Spleen (tissue), 11 donors: ENCODE measurements at regions not wholly inside any gene's neighbourhood (a gene's known extent, or its start where the extent isn't known, plus 50 kb on each side); places are given as distances from the start of the nearest gene placed in this dataset.

Experiments
- DNase-seq: peaks from one replicate; pipeline ENCODE4 v3.0.0-alpha.2; 2020
- H3K27ac ChIP-seq, 8 donors: fragments of 200-600 bp; sonication (generic) in 7 of 8; 1 replicate in 4 of 8; 2 replicates in 4 of 8; pipeline versions ENCODE4 v1.5.0 to v1.8.0; 2016 to 2021; ENCODE audit warnings: inconsistent platforms in 4 of 8, mild to moderate bottlenecking in 4 of 8, moderate library complexity in 1 of 8
- H3K27me3 ChIP-seq, 7 donors: fragments of 200-600 bp; sonication (generic) in 6 of 7; replicated peaks in 1 of 7; 1 replicate in 4 of 7; 2 replicates in 3 of 7; pipeline versions ENCODE4 v1.5.0 to v1.8.0; 2016 to 2021; ENCODE audit warnings: inconsistent platforms in 3 of 7, mild to moderate bottlenecking in 1 of 7
- H3K36me3 ChIP-seq, 6 donors: fragments of 200-600 bp; sonication (generic) in 5 of 6; 1 replicate in 4 of 6; 2 replicates in 2 of 6; pipeline versions ENCODE4 v1.5.0 to v1.8.0; 2016 to 2021; ENCODE audit warnings: inconsistent platforms in 2 of 6
- H3K4me1 ChIP-seq, 6 donors: fragments of 200-600 bp; sonication (generic) in 5 of 6; 1 replicate in 3 of 6; 2 replicates in 3 of 6; pipeline versions ENCODE4 v1.5.0 to v1.8.0; 2016 to 2021; ENCODE audit warnings: inconsistent platforms in 3 of 6
- H3K4me3 ChIP-seq, 8 donors: fragments of 200-600 bp; sonication (generic) in 7 of 8; 1 replicate in 4 of 8; 2 replicates in 4 of 8; pipeline versions ENCODE4 v1.5.0 to v1.8.0; 2016 to 2021; ENCODE audit warnings: inconsistent platforms in 4 of 8, mild to moderate bottlenecking in 4 of 8, moderate library complexity in 2 of 8
- H3K9me3 ChIP-seq, 8 donors: fragments of 200-600 bp; sonication (generic) in 7 of 8; 1 replicate in 4 of 8; 2 replicates in 4 of 8; pipeline versions ENCODE4 v1.5.0 to v1.8.0; 2016 to 2021; ENCODE audit warnings: inconsistent platforms in 4 of 8
- CTCF ChIP-seq, 11 experiments: fragments of 200-600 bp in 7 of 11; fragments of 450-650 bp in 4 of 11; sonication (generic) in 4 of 11; IDR thresholded peaks in 8 of 11; conservative IDR thresholded peaks in 3 of 11; 1 replicate in 7 of 11; 2 replicates in 4 of 11; pipeline versions ENCODE4 v1.4.0 to v1.8.0; 2016 to 2021; ENCODE audit warnings: antibody characterized with exemption in 11 of 11, inconsistent platforms in 4 of 11, mild to moderate bottlenecking in 1 of 11
- POLR2A ChIP-seq, 3 donors: fragments of 450-650 bp; IDR thresholded peaks; one replicate each; pipeline ENCODE4 v1.5.1; 2017; ENCODE audit warnings: antibody characterized with exemption in 3 of 3, mild to moderate bottlenecking in 1 of 3
- POLR2AphosphoS5 ChIP-seq, 3 donors: sonication (generic); formaldehyde crosslinking; IDR thresholded peaks; one replicate each; pipeline ENCODE4 v1.5.1; 2017; ENCODE audit warnings: antibody characterized with exemption in 3 of 3
- WGBS, 5 donors: extraction: QIAGEN DNeasy Blood & Tissue Kit in 3 of 5; methylation state at CpG; one replicate each; pipeline versions ENCODE4 v1.1.5 to v1.1.7; 2013 to 2018; 5-methylcytosine and 5-hydroxymethylcytosine counted together
- intact Hi-C: fragments of 100-400 bp; cut with DNase I; formaldehyde crosslinking; loops from one replicate; pipeline ENCODE4 v1.15.0; 2023; ENCODE audit warnings: low total_unique reads
- donor health status: healthy with polysubstance abuse.
- donor health status: DM: no; HTN: no; CAD: no; lungs with moderate emphysema.
- donor health status: DM: no; HTN: no; CAD: no.
- donor health status: Bipolar disorder and iron deficiency.
- donor health status: healthy.
- donor health status: DM: no; HTN: no; CAD: no.
- donor health status: DM: yes; HTN: yes; CAD: no.

DNA sequence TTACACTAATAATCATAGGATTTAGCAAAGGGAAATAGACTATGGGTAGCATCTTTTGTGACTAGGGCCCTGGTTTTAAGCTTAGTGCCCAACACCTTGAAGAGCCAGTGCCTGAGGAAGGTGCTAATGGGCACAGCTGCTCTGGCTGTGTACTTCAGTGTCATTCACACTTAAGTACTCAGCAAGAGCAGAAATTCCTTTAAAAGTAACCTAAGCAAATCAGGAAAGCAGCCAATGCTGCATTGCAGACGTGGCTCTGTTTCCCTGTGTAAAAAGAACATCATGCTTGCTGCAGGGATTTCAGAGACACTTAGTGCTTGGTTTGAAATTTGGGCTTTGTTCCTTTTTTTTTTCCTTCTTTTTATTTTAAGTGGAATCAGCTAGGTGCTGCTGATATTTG lies 505.4 kb downstream of the SUCLG1 start:
- no peak for DNase-seq
- TF ChIP-seq POLR2A (IDR thresholded peaks at IDR 0.05) (no peak), CTCF (IDR thresholded peaks at IDR 0.05 in 8 of 11, conservative IDR thresholded peaks at IDR 0.05 in 3 of 11) (no peak), POLR2AphosphoS5 (IDR thresholded peaks at IDR 0.05) (no peak)
- H3K36me3 ChIP-seq: no peaks in the 10 kb centered on the region
- no peaks in the 10 kb centered on the region for H3K4me1 ChIP-seq
- no peak overlapping the region for H3K27ac ChIP-seq
- intact Hi-C loops: no loop called here
- no peaks in the 10 kb centered on the region for H3K9me3 ChIP-seq
- H3K4me3 ChIP-seq: no peak overlapping the region
- WGBS, 5 donors: 8 to 58% (median 29%) methylated on average over 1 of the region's 1 CpG
- H3K27me3 ChIP-seq: no peaks in the 10 kb centered on the region

DNA sequence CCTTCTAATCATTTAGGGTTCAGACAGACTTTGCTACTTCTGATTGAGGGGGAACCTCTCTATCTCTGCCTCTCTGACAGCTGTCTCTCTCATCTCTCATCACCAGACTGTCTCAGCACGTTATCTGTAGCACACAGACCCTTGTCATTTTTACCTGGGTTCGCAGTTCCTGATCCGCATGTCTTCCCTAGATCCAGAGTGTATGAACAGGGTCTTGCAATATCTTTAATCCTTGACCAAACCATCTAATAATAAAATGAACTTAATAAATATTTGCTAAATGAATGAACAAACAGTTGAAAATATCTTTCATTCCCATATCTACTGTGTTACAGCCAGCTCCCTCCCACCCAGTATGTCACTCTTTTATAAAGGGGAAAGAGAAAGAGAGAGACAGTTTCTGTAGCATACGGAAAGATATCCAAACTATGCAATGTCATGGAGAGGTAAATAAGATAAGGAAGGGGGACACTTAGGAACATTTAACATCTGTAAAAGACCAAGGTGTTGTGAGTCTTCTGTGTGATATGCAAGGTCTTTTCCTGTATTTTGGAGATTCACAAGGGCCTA lies 507.6 kb downstream of the SUCLG1 start:
- Histone ChIP-seq H3K4me1 (no peaks in the 10 kb centered on the region), H3K36me3 (no peaks in the 10 kb centered on the region), H3K9me3 (no peaks in the 10 kb centered on the region), H3K27me3 (no peaks in the 10 kb centered on the region), H3K27ac (no peak overlapping the region), H3K4me3 (no peak overlapping the region)
- TF ChIP-seq POLR2A (IDR thresholded peaks at IDR 0.05): no peak
- TF ChIP-seq POLR2AphosphoS5 (IDR thresholded peaks at IDR 0.05): no peak
- no peak for TF ChIP-seq CTCF (IDR thresholded peaks at IDR 0.05 in 8 of 11, conservative IDR thresholded peaks at IDR 0.05 in 3 of 11)
- no peak for DNase-seq
- WGBS, 5 donors: 80 to 90% (median 85%) methylated on average over 4 of the region's 4 CpGs
- intact Hi-C loops: no loop called here

DNA sequence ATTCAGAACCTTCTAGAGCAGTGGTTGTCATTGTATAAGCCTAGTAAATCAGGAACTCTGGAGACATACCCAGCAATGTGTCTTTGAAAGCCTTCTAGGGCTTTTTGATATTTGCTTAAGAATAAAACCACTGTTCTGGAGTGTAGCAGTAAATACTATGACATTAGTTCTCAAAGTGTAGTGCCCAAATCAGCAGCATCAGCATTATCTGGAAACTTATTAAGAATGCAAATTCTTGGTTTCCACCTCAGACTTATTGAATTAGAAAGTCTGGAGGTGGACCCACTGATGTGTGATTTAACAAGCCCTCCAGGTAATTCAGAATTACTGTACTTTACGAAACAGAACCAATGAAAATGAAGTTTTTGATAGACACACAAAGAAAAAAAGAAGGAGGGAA lies 509.7 kb downstream of the SUCLG1 start:
- TF ChIP-seq POLR2AphosphoS5 (IDR thresholded peaks at IDR 0.05): no peak
- no peak for TF ChIP-seq POLR2A (IDR thresholded peaks at IDR 0.05)
- TF ChIP-seq CTCF (IDR thresholded peaks at IDR 0.05 in 8 of 11, conservative IDR thresholded peaks at IDR 0.05 in 3 of 11): no peak

DNA sequence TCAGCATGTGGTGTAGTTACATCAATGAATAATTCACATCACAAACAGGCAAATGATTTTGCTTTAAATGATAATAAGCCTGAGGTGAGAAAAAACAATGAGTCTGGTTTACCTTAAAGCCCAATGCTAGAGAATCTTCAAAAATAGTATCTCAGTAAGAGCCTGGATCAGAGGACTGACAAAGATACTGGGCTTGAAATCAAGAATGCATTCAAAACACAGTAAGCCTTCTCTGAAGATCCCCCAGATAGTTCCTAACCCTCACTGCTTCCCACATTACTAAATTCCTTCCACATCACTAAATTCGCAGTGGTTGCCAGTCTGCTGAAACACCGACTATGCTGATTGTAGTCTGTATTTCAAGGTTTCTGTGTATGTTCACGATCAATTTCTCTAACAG lies 514.9 kb downstream of the SUCLG1 start:
- DNase-seq: no peak
- Histone ChIP-seq H3K4me1 (no peaks in the 10 kb centered on the region), H3K4me3 (no peak overlapping the region), H3K36me3 (no peaks in the 10 kb centered on the region), H3K27ac (no peak overlapping the region), H3K27me3 (no peaks in the 10 kb centered on the region), H3K9me3 (no peaks in the 10 kb centered on the region)
- WGBS, 5 donors: 60 to 68% (median 60%) methylated on average over 3 of the region's 3 CpGs
- no peak for TF ChIP-seq POLR2A (IDR thresholded peaks at IDR 0.05)
- intact Hi-C loops: no loop called here

More for the DNA sequence above, 509.7 kb downstream of the SUCLG1 start:
- no peaks in the 10 kb centered on the region for H3K4me1 ChIP-seq
- H3K27me3 ChIP-seq: no peaks in the 10 kb centered on the region
- H3K36me3 ChIP-seq: no peaks in the 10 kb centered on the region
- no peak overlapping the region for H3K27ac ChIP-seq
- no peak overlapping the region for H3K4me3 ChIP-seq
- no peak for DNase-seq
- no peaks in the 10 kb centered on the region for H3K9me3 ChIP-seq
- whole genome bisulfite sequencing, 5 donors: 60 to 85% (median 77%) methylated on average over 1 of the region's 1 CpG
- intact Hi-C loops: no loop called here

DNA sequence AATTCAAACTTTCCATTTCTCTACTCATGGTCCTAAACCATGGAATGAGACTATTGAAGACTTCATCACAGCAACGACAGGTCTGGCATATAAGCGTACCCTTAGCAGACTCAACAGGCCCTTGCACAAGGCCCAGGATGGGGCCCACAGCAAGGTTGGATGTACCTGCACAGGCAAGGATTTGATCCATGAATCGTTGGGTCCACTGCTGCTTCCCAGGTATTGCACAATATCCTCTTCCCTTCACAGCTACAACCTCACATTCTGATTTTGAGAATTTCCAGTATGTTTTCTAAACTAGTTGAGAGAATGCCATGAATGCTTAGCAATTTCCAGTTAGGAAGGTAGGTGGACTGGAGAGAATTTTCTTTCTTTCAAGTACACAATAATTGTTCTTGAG lies 515.8 kb downstream of the SUCLG1 start:
- DNase-seq: no peak
- WGBS, 5 donors: 74 to 86% (median 80%) methylated on average over 3 of the region's 3 CpGs

More for the DNA sequence above, 515.8 kb downstream of the SUCLG1 start:
- no peak overlapping the region for H3K27ac ChIP-seq
- no peaks in the 10 kb centered on the region for H3K9me3 ChIP-seq
- H3K4me1 ChIP-seq: no peaks in the 10 kb centered on the region
- no peak for TF ChIP-seq POLR2A (IDR thresholded peaks at IDR 0.05)
- no peak for TF ChIP-seq CTCF (IDR thresholded peaks at IDR 0.05 in 8 of 11, conservative IDR thresholded peaks at IDR 0.05 in 3 of 11)
- no peak for TF ChIP-seq POLR2AphosphoS5 (IDR thresholded peaks at IDR 0.05)
- no peaks in the 10 kb centered on the region for H3K36me3 ChIP-seq
- intact Hi-C loops: no loop called here
- no peak overlapping the region for H3K4me3 ChIP-seq
- no peaks in the 10 kb centered on the region for H3K27me3 ChIP-seq
